ENCODE measurements at regions not wholly inside any gene's neighbourhood (a gene's known extent, or its start where the extent isn't known, plus 50 kb on each side); places are given as distances from the start of the nearest gene placed in this dataset.
"Not testable (repeated sequence)": the region's sequence is repeated elsewhere in the genome, so short reads cannot be mapped to it uniquely, and the experiment has no call there.

DNA sequence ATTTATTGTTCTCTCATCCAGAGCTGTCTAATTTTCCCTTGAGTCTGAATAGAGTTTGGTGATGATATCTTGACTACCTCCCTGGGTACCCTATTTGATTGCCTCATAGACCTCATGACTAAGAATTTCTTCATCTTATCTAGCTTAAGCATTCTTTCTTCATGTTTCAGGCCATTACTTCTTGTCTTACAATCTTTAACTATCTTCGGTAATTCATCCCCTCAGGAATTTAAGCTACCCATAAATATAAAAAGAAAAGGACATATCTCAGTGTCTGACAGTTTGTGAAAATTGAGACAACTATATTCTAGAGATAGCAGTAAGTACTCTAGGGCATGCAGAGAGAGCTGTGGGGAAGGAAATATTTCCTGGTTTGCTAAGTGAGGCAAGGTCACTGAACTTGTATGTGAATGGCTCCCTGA, 466.1 kb upstream of the GRID2 start:
- FAIRE-seq (no peak), DNase-seq (ENCODE audit: low spot score in 2 of 2) (no peak)

DNA sequence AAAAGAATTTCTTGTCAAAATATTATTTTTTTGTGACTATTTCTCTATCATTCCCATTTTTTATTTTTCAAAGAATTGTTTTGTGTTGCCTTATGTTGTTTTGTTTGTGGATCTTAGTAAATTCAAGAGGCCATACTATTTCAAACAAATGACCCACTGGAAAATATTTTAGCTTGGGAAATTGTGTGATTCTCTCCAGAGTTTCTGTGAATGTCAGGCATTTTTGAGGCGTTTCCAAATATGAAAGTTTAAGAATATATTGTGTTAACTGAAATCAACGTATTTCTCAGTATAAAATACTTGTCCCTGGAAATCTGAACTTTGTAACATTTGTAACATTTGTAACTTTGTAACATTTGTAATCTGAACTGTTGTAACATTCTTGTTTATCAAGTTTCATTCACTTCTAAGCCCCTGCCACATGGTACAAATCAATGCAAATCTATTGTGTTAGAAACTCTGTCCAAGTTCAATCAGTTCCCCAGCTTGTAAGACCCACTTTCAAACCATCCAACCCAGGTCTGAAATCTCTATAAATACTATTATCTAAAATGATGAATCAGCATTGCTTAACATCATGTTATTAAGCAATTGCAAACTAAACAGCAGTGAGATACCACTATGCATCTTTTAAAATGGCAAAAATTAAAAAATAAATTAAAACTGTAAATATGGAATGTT, 465.4 kb upstream of the GRID2 start:
- DNase-seq (ENCODE audit: low spot score in 2 of 2): no peak
- FAIRE-seq: no peak

DNA sequence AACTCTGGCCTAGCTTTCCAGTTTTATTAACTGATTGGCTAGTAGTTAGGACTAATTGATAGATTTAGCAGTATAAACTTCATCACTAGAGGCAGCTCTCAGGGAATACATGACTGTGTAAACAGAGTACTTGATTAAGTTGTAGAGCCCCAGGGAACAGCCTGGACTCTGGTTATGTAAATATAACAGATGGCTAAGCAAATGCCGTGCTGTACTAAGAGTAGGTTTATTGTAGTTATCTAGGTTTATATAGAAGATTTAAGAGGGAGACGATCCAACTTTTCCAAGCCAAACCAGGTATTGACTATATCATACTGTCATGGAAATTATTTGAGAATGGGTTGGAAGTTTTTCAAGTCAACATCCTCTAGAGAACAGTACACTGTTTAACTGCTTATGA, 463.4 kb upstream of the GRID2 start:
- no peak for FAIRE-seq

DNA sequence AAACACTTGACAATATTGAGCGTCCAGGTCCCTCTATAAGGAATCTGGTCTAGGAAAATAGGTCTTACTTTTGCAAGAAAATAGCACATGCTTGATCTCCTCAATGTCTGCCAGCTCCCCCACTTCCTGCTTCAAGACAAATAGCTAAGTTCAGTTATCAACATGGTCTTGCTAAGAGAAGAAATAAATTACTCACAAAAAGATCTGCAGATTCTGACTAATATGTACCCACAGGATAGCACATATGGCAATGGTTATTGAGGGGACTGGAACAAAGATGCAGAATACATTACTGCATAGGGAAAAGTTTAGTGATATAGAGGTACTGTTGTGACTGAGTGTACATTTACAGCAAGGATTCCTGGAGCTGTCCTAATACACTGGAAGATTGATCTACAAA, 457.5 kb upstream of the GRID2 start:
- DNase-seq (ENCODE audit: low spot score in 2 of 2) (no peak), FAIRE-seq (no peak)

More for the DNA sequence above, 463.4 kb upstream of the GRID2 start:
- DNase-seq (ENCODE audit: low spot score in 2 of 2): no peak

DNA sequence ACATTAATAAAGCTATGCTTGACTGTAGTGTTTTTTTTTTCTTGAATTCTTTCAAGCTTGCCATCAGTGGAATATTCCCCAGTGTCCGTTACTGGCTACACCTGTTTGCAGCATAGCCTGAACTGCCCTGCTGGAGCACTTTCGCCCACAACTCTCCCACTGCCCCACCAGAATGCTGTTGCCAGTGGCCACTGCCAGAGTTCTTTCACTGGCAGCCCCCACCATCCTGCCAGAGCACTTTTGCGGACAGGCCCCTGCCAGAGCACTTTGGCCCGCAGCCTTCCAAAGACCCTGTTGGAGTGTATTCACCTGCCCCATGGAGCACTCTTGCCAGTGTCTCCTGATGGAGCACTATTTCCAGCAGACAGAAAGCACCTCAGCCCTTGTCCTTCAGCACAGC, 452.3 kb upstream of the GRID2 start:
- DNase-seq (ENCODE audit: low spot score in 2 of 2) (no peak), FAIRE-seq (no peak)

DNA sequence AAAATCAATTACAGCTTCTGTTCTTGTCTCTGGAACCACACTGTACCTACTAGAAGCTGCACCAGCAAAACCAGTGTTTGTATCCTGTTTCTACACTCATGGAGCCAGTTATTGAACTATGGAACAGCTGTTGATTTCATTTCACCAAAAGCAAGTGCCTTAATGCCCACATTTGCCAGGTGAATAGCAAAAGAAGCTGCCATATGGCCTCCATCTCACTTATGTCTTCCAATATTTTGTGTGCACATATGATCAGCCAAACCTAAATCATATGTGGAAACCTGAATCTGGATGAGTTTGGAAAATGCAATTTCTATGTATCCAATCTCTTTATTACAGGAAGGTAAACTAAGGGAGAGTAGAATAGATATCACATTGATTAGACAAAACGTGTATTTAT, 415.8 kb upstream of the GRID2 start:
- FAIRE-seq: no peak

DNA sequence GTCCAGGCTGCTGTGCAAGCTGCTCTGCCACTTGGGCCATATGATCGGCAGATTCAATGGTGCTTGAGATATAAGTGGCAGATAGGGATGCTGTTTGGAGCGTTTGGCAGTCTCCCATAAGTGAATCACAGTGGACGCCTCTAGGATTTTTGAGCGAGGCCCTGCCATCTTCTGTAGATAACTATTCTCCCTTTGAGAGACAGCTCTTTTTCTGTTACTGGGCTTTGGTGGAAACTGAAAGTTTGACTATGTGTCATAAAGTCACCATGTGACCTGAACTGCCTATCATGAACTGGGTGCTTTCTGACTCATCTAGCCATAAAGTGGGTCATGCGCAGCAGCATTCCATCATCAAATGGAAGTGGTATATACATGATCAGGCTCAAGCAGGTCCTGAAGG, 412.5 kb upstream of the GRID2 start:
- DNase-seq (ENCODE audit: low spot score in 2 of 2); FAIRE-seq: not testable (repeated sequence)

More for the DNA sequence above, 415.8 kb upstream of the GRID2 start:
- no peak for DNase-seq (ENCODE audit: low spot score in 2 of 2)

DNA sequence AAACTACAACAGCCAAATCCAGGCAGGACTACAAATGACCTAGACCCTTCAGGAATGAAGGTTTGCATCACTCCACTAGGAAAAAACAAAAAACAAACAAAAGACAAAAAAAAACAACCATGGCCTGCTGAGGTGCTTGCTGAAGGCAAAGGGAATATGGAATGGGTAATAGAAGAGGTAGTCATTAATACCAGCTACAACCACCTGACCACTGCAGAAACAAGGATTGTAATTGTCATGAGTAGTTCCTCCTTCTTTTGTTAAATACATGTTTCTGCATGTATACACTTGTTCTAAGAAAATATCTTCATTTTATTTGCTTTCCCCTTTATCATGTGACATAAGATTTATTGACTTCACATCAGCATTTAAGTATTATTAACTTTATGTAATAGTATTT, 409.8 kb upstream of the GRID2 start:
- no peak for FAIRE-seq
- no peak for DNase-seq (ENCODE audit: low spot score in 2 of 2)

DNA sequence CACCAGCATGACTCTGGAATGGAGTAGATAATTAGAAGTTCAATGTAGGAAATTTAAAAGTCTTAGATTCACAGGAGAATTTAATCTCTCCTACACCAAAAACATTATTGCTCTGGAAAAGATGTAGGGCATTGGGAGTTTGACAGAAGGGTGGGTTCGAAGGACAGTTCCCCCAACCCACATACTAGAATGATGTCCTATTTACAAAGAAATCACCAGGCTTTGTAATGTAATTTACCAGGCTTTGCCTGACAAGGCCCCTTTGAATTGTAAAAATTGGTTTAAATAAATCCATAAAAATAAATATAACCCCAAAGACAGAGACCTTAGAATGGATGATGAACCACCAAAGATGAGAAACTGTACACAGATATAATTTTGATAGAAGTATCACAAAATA, 399.2 kb upstream of the GRID2 start:
- DNase-seq (ENCODE audit: low spot score in 2 of 2) (no peak), FAIRE-seq (no peak)

DNA sequence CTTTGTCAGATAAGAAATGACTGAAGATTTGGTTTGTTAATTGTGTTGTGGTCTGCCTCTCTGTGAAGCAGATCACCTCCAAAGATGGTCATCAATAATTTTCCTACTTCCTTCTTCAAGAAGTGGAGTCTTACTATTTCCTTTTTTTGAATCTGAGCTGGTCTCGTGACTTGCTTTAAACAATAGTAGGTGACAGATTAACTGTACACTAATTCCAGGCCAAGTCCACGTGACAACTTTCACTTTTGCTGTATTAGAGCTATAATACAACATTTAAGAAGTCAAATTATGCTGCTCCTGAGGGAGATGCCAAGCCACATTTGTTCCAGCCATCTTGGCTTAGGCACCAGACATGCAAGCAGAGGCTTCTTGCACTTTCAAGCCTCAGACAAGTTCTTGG, 393.8 kb upstream of the GRID2 start:
- DNase-seq (ENCODE audit: low spot score in 2 of 2) (no peak), FAIRE-seq (no peak)

DNA sequence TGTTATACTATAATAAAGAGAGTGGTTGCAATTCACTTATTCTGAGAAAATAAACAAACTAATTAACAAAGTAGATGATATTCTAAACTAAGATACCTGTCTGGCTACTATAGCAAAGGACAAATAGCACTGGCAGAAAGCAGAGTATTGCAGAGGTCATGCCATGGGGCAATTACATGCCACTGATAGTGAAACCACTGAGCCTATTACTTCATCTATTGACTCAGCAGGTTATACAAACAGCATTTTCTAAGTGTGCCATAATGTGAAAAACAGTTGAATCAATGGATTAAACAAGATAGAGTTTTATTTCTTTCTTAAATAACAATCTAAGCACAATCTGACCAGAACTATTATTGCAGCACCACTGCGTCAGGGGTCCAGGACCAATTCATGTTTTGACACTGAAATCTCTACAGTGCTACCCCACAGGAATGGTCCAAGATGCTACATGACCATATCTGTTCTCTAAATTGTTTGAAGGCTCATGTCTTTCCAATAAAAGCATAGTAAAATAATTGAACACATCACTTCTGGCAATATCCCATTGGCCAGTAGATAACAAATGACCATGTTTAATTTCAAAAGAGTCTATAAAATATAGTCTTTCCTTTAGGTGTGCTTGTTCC, 389.5 kb upstream of the GRID2 start:
- DNase-seq (ENCODE audit: low spot score in 2 of 2): no peak
- no peak for FAIRE-seq

DNA sequence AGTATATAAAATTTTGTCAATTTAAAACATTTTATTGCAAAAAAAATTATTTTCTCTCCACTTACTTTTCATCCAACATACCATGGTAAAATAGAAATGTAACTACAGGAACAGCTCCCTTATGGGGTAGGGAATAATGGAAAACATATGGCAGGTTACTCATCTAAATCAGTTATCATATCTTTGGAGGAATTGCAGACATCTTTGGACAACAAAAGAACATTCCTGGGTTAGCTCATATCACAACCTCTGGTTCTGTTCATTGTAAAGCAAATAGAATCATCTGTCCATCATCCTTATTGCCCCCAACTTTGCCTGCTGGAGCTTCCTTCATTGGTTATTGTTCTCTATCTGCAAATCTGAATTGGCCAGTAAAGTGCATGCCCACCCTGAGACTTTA, 387.5 kb upstream of the GRID2 start:
- FAIRE-seq: no peak
- DNase-seq (ENCODE audit: low spot score in 2 of 2): no peak

DNA sequence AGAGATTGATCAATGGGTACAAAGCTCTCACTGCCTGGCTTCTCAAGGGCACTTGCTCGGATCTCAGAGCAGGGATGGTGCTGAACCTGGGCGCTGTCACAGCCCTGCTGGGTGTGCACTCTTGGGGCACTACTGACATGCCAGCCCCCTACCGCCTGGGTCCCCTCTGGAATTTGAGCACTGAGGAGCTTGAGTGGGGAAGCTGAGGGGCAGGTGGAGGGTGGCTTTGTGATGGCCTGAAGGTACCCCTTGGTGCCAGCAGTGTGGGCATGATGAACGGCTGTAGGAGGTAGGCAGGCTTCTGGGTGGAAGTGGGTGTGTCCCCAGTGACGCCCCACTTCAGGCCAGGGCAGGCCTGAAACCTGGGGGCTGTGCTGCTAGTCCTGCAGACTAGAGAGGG, 379.1 kb upstream of the GRID2 start:
- no peak for FAIRE-seq
- no peak for DNase-seq (ENCODE audit: low spot score in 2 of 2)

DNA sequence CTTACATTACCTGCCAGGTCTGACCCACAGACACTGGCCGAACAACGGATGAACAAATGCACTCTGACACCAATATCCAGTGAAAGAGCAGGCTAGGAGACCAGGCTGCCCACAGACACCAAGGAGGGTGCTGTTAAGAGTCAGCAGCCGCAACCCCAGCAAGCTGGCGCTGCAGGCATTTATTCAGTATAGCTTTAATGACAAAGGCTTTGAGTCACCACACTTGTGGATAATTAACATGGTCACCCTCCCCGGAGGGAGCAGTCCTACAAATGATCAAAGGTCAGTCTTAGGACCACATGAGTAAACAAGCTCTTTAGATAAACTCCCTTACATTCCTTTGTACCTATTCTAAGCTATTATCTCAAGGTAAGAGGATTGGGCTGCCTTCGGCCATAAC, 368.5 kb upstream of the GRID2 start:
- DNase-seq (ENCODE audit: low spot score in 2 of 2) (no peak), FAIRE-seq (no peak)

DNA sequence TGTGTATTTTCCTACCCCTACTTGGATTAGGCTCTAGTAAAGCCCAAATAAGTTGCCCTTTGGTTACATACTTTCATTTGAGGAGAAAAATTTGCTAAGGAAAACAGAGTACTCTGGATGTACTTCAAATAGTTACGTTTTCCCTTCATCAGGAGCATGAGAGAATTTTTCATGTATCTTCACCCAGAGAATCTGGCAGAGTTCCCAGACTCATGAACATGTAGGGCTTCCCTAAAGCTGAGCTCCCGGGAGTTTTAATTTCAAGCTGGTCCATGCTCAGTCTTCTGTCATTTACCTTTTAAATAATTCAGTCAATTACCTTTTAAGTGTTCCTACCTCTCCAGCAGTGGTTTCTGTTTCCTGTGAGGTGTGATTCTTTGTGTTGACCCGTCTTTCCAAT, 367.5 kb upstream of the GRID2 start:
- no peak for DNase-seq (ENCODE audit: low spot score in 2 of 2)
- no peak for FAIRE-seq

DNA sequence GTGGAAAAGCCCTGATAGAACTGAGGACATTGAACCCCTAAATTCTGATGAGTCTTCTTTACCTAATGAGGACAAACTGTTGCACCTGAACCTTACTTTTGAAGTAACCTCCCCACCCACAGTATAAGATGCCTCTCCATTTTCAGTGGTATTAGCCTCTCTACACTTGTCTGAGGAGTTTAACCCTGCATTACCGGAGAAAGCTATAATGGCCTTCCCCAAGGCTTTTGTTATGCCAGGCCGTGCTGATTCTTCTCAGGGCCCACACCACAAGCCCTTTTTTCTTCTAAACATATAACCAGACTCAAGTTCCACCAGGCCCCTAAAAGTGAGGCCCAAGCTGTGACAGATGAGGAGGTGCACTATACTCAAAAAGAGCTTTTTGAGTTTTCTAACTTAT, 345.8 kb upstream of the GRID2 start:
- DNase-seq (ENCODE audit: low spot score in 2 of 2) (no peak), FAIRE-seq (no peak)

DNA sequence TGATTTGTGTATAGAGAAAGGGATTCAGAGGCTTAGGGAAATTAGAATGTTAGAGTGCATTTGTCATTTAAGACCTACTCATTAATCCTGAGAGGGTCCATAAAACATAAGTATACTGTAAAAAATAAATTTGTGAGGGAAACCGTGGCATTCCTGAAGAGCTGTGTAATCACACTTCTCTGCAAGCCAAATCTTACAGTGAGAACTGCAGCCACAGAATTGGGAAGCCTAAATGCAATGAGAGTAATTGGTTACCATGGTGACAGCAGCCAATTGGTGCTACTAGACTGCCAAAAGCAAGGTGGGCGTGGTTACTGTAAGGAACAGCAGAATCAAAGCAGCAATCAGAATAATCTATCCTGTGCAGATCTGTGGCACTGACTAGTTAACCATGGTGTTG, 345.2 kb upstream of the GRID2 start:
- no peak for FAIRE-seq
- peak in 1 of 2 donors; percentile 2 for DNase-seq (ENCODE audit: low spot score in 2 of 2)

DNA sequence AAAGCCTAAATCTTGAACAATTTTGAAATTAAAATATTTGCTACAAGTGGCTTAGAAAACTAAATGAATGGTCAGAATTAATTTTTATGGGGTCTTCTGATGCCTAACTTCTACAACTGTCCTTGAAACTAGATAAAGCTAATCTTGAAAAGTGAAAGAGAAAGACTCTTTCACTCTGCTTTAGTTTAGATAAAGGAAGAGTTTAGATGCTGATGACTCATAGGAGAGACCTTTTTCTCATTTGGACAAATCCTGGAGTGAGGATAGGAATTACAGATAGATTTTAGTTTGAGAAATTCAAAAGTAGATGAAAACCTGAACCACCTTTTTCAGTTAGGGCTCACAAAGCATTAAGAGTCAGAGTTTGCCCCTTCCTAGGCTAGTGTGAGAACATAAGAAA, 342.3 kb upstream of the GRID2 start:
- DNase-seq (ENCODE audit: low spot score in 2 of 2) (no peak), FAIRE-seq (no peak)

DNA sequence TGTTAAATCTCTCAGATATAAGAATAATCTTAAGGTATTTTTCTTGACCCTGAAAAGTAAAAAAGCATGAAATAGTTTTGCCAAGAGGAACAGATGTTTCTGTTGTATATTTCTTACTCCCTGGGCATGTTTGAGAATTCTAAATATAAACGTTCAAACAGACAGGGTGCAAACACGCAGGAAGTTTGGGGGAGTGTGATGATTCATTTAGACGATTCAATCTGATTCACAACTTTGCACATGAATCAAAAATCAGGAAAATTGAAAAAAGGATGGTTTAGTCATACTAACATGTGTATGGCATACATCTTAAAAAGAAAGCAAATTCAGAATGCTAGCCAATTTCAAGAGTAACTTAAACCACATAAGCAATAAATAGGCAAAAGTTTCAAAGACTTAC, 340.3 kb upstream of the GRID2 start:
- FAIRE-seq (no peak), DNase-seq (ENCODE audit: low spot score in 2 of 2) (no peak)

DNA sequence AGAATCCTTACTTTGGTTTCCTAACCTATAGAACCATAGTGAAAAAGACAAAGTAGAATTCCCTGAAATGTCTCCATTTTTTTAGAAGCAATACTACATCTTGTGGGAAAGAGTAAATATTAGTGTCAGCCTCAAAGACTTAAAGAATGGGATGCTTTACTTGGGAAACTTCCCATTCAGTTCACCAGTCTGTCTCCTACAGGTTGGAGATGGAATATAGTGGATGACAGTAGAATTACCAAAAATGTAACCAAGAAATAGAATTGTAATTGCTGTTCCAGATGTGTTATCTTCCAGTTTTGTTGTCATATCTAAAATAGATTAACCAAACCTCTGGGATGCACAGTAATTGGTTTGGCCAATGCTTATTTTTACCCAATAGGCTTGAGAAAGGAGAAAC, 338.6 kb upstream of the GRID2 start:
- DNase-seq (ENCODE audit: low spot score in 2 of 2) (no peak), FAIRE-seq (no peak)

DNA sequence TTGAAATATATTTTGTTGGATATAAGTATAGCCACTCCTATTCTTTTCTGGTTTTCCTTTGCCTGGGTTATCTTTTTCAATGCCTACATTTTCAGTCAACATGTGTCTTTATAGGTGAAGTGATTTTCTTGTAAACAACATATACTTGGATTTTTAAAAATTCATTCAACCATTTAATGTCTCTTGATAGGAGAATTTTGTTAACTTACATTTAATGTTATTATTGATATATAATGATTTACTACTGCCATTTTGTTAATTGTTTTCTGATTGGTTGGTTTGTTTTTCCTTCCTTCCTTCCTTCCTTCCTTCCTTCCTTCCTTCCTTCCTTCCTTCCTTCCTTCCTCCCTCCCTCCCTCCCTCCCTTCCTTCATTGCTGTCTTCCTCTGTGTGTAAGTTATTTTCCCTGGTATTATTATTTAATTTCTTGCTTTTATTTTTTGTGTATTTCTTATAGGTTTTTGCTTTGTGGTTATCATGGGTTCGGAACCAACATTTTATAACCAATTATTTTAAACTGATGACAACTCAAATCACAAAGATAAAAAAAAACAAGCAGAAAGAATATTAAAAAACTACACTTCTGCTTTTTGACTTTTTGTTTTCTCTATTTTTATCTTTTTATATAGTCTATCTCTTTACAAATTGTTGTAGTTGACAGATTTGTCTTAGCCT, 330.1 kb upstream of the GRID2 start:
- DNase-seq (ENCODE audit: low spot score in 2 of 2) (no peak), FAIRE-seq (no peak)

DNA sequence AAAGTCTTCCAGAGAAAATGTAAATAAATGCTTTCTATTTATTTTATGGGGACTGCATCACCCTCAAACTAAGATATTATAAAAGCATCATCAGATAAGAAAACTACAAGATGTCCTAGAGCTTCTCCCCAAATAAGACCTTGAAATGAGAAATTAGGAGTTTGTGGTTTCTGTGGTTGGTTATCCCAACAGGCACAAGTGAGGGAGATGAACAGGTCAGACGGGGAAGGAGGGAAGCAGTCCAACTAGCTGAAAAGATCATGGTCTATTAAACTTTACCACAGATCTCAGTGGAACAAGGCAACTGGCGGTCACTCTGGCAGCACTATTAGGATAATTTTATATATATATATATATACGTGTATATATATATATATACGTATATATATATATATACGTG, 319.3 kb upstream of the GRID2 start:
- DNase-seq (ENCODE audit: low spot score in 2 of 2) (no peak), FAIRE-seq (no peak)

Data from frontal cortex (tissue), 3 donors.